Glomerular visceral epithelial cell (primary cell): ENCODE measurements at regions not wholly inside any gene's neighbourhood (a gene's known extent, or its start where the extent isn't known, plus 50 kb on each side); places are given as distances from the start of the nearest gene placed in this dataset.
A peak's percentile ranks its signal among the peaks of the same experiment; 100 is the strongest.

Experiments
- DNase-seq: peaks from one replicate; pipeline ENCODE4 v3.0.0-alpha.2; 2016; ENCODE audit errors: extremely low spot score

- DNase-seq = no peak
These were observed 446.0 kb upstream of the TNP1 start for GRCh38 chr2:217305882-217306281.

- no peak for DNase-seq
These were observed 444.7 kb upstream of the TNP1 start for GRCh38 chr2:217304582-217304981.

- no peak for DNase-seq
These were observed 443.0 kb upstream of the TNP1 start for GRCh38 chr2:217302856-217303255.

GRCh38 chr2:217301142-217301925 is 441.5 kb upstream of the TNP1 start:
- DNase-seq = no peak

- DNase-seq = no peak
These were observed 439.7 kb upstream of the TNP1 start for GRCh38 chr2:217299590-217299989.

GRCh38 chr2:217297096-217297495 is 437.2 kb upstream of the TNP1 start:
- no peak for DNase-seq

GRCh38 chr2:217294818-217295217 is 435.0 kb upstream of the TNP1 start:
- no peak for DNase-seq

GRCh38 chr2:217294211-217294610 is 434.3 kb upstream of the TNP1 start:
- DNase-seq = no peak

- DNase-seq = no peak
These were observed 433.7 kb upstream of the TNP1 start for GRCh38 chr2:217293607-217294006.

- no peak for DNase-seq
These were observed 433.2 kb upstream of the TNP1 start for GRCh38 chr2:217293046-217293445.

GRCh38 chr2:217291259-217291658 is 431.4 kb upstream of the TNP1 start:
- DNase-seq = peak; percentile 32

- DNase-seq = no peak
These were observed 430.6 kb upstream of the TNP1 start for GRCh38 chr2:217290467-217290866.

GRCh38 chr2:217289907-217290280 is 430.0 kb upstream of the TNP1 start:
- no peak for DNase-seq

GRCh38 chr2:217289177-217289906 is 429.5 kb upstream of the TNP1 start:
- no peak for DNase-seq

GRCh38 chr2:217288472-217289063 is 428.7 kb upstream of the TNP1 start:
- no peak for DNase-seq

- peak; percentile 84 for DNase-seq
These were observed 427.0 kb upstream of the TNP1 start for GRCh38 chr2:217286833-217287232.

- DNase-seq = no peak
These were observed 426.1 kb upstream of the TNP1 start for GRCh38 chr2:217285926-217286325.

GRCh38 chr2:217283460-217283859 is 423.6 kb upstream of the TNP1 start:
- DNase-seq = no peak

- DNase-seq = peak; percentile 41
These were observed 422.7 kb upstream of the TNP1 start for GRCh38 chr2:217282531-217282930.

GRCh38 chr2:217279556-217279955 is 419.7 kb upstream of the TNP1 start:
- peak; percentile 92 for DNase-seq

GRCh38 chr2:217279140-217279539 is 419.3 kb upstream of the TNP1 start:
- no peak for DNase-seq

GRCh38 chr2:217277646-217278398 is 418.0 kb upstream of the TNP1 start:
- DNase-seq = peak; percentile 91
